ENCODE measurements at regions not wholly inside any gene's neighbourhood (a gene's known extent, or its start where the extent isn't known, plus 50 kb on each side); places are given as distances from the start of the nearest gene placed in this dataset.

DNA sequence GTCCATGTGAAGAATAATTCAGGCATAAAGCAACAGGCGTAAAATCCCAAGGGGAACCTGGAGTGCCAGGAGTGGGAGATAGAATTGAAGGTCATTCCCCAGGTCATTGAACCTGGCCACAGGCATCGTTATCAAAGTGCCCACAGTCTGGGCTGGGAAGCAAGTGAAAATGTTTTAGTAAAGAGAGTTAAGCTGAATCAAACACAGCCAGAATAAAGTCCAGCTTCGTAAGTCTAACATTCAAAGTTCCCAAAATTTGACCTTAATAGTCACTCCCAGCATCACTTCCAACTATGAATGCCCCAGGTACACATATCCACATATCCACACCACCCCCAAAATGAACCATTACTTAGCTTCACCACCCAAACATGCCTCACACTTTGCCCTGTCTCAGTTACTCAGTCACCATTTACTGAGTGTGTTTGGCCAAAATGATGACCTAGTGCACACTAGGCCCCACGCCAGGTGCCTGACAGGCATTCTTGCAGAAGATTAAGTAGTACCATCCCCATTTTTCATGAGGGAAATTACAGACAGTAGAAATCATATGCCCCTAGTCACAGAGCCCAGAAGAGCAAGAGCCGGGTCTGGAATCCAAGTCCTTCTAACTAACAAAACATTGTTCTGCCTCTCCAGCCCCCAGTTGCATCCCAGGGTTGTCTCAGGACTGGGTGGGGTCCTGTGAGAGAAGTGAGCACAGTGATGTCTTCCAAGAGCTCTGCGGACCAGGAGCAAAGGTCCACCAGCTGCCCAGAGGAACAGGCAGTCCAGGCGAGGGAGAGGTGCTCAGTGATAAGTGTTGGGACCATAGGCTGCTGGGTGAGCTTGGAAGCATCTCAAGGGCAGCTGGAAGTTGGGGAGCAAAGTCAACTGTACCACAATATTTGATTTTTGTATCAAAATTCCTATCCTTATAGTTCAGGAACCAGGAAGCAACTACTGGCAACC is 65.2 kb upstream of the MYCN start:
- TF ChIP-seq, protein P1, sequence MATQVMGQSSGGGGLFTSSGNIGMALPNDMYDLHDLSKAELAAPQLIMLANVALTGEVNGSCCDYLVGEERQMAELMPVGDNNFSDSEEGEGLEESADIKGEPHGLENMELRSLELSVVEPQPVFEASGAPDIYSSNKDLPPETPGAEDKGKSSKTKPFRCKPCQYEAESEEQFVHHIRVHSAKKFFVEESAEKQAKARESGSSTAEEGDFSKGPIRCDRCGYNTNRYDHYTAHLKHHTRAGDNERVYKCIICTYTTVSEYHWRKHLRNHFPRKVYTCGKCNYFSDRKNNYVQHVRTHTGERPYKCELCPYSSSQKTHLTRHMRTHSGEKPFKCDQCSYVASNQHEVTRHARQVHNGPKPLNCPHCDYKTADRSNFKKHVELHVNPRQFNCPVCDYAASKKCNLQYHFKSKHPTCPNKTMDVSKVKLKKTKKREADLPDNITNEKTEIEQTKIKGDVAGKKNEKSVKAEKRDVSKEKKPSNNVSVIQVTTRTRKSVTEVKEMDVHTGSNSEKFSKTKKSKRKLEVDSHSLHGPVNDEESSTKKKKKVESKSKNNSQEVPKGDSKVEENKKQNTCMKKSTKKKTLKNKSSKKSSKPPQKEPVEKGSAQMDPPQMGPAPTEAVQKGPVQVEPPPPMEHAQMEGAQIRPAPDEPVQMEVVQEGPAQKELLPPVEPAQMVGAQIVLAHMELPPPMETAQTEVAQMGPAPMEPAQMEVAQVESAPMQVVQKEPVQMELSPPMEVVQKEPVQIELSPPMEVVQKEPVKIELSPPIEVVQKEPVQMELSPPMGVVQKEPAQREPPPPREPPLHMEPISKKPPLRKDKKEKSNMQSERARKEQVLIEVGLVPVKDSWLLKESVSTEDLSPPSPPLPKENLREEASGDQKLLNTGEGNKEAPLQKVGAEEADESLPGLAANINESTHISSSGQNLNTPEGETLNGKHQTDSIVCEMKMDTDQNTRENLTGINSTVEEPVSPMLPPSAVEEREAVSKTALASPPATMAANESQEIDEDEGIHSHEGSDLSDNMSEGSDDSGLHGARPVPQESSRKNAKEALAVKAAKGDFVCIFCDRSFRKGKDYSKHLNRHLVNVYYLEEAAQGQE (IDR thresholded peaks at IDR 0.05; ENCODE audit: insufficient read depth in 1 of 2, low read depth in 2 of 2, low read length in 2 of 2) = no peak
- no peak for TF ChIP-seq POLR2AphosphoS5 (IDR thresholded peaks at IDR 0.05; ENCODE audit: low read depth, low read length)
